ENCODE measurements at regions not wholly inside any gene's neighbourhood (a gene's known extent, or its start where the extent isn't known, plus 50 kb on each side); places are given as distances from the start of the nearest gene placed in this dataset.
"Not testable (repeated sequence)": the region's sequence is repeated elsewhere in the genome, so short reads cannot be mapped to it uniquely, and the experiment has no call there.

- not testable (repeated sequence) for DNase-seq
These were observed 873.0 kb upstream of the KLHL1 start for GRCh38 chr13:70981219-70981618.

- no peak for DNase-seq
These were observed 861.1 kb upstream of the KLHL1 start for GRCh38 chr13:70969321-70969720.

GRCh38 chr13:70967564-70967963 lies 859.3 kb upstream of the KLHL1 start:
- no peak for DNase-seq

- DNase-seq = no peak
These were observed 856.6 kb upstream of the KLHL1 start for GRCh38 chr13:70964874-70965273.

- no peak for DNase-seq
These were observed 855.9 kb upstream of the KLHL1 start for GRCh38 chr13:70964124-70964523.

GRCh38 chr13:70960841-70961443 lies 852.7 kb upstream of the KLHL1 start:
- DNase-seq = no peak

GRCh38 chr13:70959035-70959775 lies 851.0 kb upstream of the KLHL1 start:
- no peak for DNase-seq

- DNase-seq = no peak
These were observed 847.6 kb upstream of the KLHL1 start for GRCh38 chr13:70955887-70956286.

GRCh38 chr13:70950664-70951063 lies 842.4 kb upstream of the KLHL1 start:
- no peak for DNase-seq

GRCh38 chr13:70945506-70945905 lies 837.3 kb upstream of the KLHL1 start:
- DNase-seq = no peak

GRCh38 chr13:70941454-70941853 lies 833.2 kb upstream of the KLHL1 start:
- DNase-seq = no peak

GRCh38 chr13:70938462-70938861 lies 830.2 kb upstream of the KLHL1 start:
- DNase-seq = no peak

GRCh38 chr13:70932511-70932910 lies 824.3 kb upstream of the KLHL1 start:
- DNase-seq = no peak

GRCh38 chr13:70923863-70924752 lies 815.9 kb upstream of the KLHL1 start:
- no peak for DNase-seq

GRCh38 chr13:70911286-70911685 lies 803.0 kb upstream of the KLHL1 start:
- DNase-seq = no peak

GRCh38 chr13:70908795-70909194 lies 800.5 kb upstream of the KLHL1 start:
- no peak for DNase-seq

- DNase-seq = no peak
These were observed 796.8 kb upstream of the KLHL1 start for GRCh38 chr13:70905035-70905434.

GRCh38 chr13:70896136-70896535 lies 787.9 kb upstream of the KLHL1 start:
- no peak for DNase-seq

- no peak for DNase-seq
These were observed 787.3 kb upstream of the KLHL1 start for GRCh38 chr13:70895599-70895998.

GRCh38 chr13:70894258-70894657 lies 786.0 kb upstream of the KLHL1 start:
- DNase-seq = no peak

GRCh38 chr13:70893832-70894231 lies 785.6 kb upstream of the KLHL1 start:
- DNase-seq = no peak

- DNase-seq = no peak
These were observed 782.0 kb upstream of the KLHL1 start for GRCh38 chr13:70890289-70890688.

- no peak for DNase-seq
These were observed 780.9 kb upstream of the KLHL1 start for GRCh38 chr13:70889163-70889562.

- no peak for DNase-seq
These were observed 775.9 kb upstream of the KLHL1 start for GRCh38 chr13:70884196-70884595.
